MM.1S (cell line): ENCODE measurements at regions not wholly inside any gene's neighbourhood (a gene's known extent, or its start where the extent isn't known, plus 50 kb on each side); places are given as distances from the start of the nearest gene placed in this dataset.

Experiments
- CTCF ChIP-seq: fragments of 300-600 bp; sonication (generic); IDR thresholded peaks from 2 replicates; pipeline ENCODE4 v1.5.1; 2016; ENCODE audit warnings: antibody characterized with exemption, low read length, mixed read lengths
- EZH2 ChIP-seq: fragments of 300-600 bp; sonication (generic); optimal IDR thresholded peaks from 2 replicates; pipeline ENCODE3; 2017; ENCODE audit warnings: low read depth, mild to moderate bottlenecking, antibody characterized with exemption, low read length, mixed read lengths
- EZH2phosphoT487 ChIP-seq: fragments of 300-600 bp; sonication (generic); IDR thresholded peaks from 2 replicates; pipeline ENCODE4 v1.6.1; 2018; ENCODE audit warnings: antibody characterized with exemption, low read length

- TF ChIP-seq CTCF = no peak
- no peak for TF ChIP-seq EZH2
- TF ChIP-seq EZH2phosphoT487 = no peak
Observed at GRCh38 chr2:43132683-43133301, 93.6 kb downstream of the ZFP36L2 start.
